Vagina (tissue), 2 donors: ENCODE measurements at regions not wholly inside any gene's neighbourhood (a gene's known extent, or its start where the extent isn't known, plus 50 kb on each side); places are given as distances from the start of the nearest gene placed in this dataset.
"Not testable (repeated sequence)": the region's sequence is repeated elsewhere in the genome, so short reads cannot be mapped to it uniquely, and the experiment has no call there.

ENCODE experiments used
- DNase-seq, 2 donors: peaks; one replicate each; pipeline ENCODE4 v3.0.0-alpha.2; 2017; ENCODE audit errors: extremely low spot score in 2 of 2
- H3K27ac ChIP-seq: fragments of 200-600 bp; sonication (generic); one replicate; pipeline ENCODE4 v1.5.1; 2019
- H3K27me3 ChIP-seq: fragments of 200-600 bp; sonication (generic); one replicate; pipeline ENCODE4 v1.5.1; 2019
- H3K36me3 ChIP-seq, 2 donors: fragments of 200-600 bp; sonication (generic); one replicate each; pipeline ENCODE4 v1.5.1; 2017 to 2019
- H3K4me1 ChIP-seq: fragments of 200-600 bp; sonication (generic); one replicate; pipeline ENCODE4 v1.5.1; 2019
- H3K4me3 ChIP-seq, 2 donors: fragments of 200-600 bp; sonication (generic); 1 replicate in 1 of 2; 2 replicates in 1 of 2; pipeline ENCODE4 v1.5.1; 2016 to 2019
- H3K9me3 ChIP-seq: fragments of 200-600 bp; sonication (generic); one replicate; pipeline ENCODE4 v1.5.1; 2019
- POLR2A ChIP-seq, 2 donors: fragments of 450-650 bp; IDR thresholded peaks; one replicate each; pipeline ENCODE4 v1.6.1; 2017; ENCODE audit warnings: antibody characterized with exemption in 2 of 2, mild to moderate bottlenecking in 2 of 2, moderate library complexity in 2 of 2
- POLR2AphosphoS5 ChIP-seq, 2 donors: sonication (generic); formaldehyde crosslinking; IDR thresholded peaks; one replicate each; pipeline ENCODE4 v1.9.0; 2017; ENCODE audit warnings: antibody characterized with exemption in 2 of 2, mild to moderate bottlenecking in 2 of 2, low read depth in 1 of 2; ENCODE audit not compliant: insufficient read depth in 1 of 2
- intact Hi-C: fragments of 100-400 bp; cut with DNase I; formaldehyde crosslinking; loops from one replicate; pipeline ENCODE4 v1.15.1; 2023
- TF ChIP-seq, protein P1 (sequence below), 3 experiments: fragments of 450-650 bp in 2 of 3; fragments of 200-600 bp in 1 of 3; sonication (generic) in 1 of 3; IDR thresholded peaks; one replicate each; pipeline ENCODE4 v1.5.1; 2017 to 2019; ENCODE audit warnings: antibody characterized with exemption in 3 of 3, mild to moderate bottlenecking in 2 of 3, moderate library complexity in 2 of 3

GRCh38 chr2:14994721-14995120 is 362.2 kb downstream of the LRATD1 start:
- H3K4me3 ChIP-seq = no peak overlapping the region

GRCh38 chr2:14996351-14997014 is 364.0 kb downstream of the LRATD1 start:
- Histone ChIP-seq H3K4me1 (no peaks in the 10 kb centered on the region), H3K27me3 (no peaks in the 10 kb centered on the region), H3K9me3 (no peaks in the 10 kb centered on the region), H3K4me3 (no peak overlapping the region), H3K36me3 (no peaks in the 10 kb centered on the region), H3K27ac (no peak overlapping the region)
- no peak for DNase-seq
- intact Hi-C loops = no loop called here
- TF ChIP-seq POLR2A (IDR thresholded peaks at IDR 0.05) (no peak), POLR2AphosphoS5 (IDR thresholded peaks at IDR 0.05; ENCODE audit: insufficient read depth in 1 of 2, low read depth in 1 of 2) (no peak)
- TF ChIP-seq, protein P1, sequence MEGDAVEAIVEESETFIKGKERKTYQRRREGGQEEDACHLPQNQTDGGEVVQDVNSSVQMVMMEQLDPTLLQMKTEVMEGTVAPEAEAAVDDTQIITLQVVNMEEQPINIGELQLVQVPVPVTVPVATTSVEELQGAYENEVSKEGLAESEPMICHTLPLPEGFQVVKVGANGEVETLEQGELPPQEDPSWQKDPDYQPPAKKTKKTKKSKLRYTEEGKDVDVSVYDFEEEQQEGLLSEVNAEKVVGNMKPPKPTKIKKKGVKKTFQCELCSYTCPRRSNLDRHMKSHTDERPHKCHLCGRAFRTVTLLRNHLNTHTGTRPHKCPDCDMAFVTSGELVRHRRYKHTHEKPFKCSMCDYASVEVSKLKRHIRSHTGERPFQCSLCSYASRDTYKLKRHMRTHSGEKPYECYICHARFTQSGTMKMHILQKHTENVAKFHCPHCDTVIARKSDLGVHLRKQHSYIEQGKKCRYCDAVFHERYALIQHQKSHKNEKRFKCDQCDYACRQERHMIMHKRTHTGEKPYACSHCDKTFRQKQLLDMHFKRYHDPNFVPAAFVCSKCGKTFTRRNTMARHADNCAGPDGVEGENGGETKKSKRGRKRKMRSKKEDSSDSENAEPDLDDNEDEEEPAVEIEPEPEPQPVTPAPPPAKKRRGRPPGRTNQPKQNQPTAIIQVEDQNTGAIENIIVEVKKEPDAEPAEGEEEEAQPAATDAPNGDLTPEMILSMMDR (IDR thresholded peaks at IDR 0.05) = no peak

More at GRCh38 chr2:14994721-14995120, 362.2 kb downstream of the LRATD1 start:
- intact Hi-C loops = no loop called here
- TF ChIP-seq, protein P1 (IDR thresholded peaks at IDR 0.05) = no peak
- TF ChIP-seq POLR2AphosphoS5 (IDR thresholded peaks at IDR 0.05; ENCODE audit: insufficient read depth in 1 of 2, low read depth in 1 of 2) (no peak), POLR2A (IDR thresholded peaks at IDR 0.05) (no peak)
- H3K27me3 ChIP-seq = no peaks in the 10 kb centered on the region
- H3K4me1 ChIP-seq = no peaks in the 10 kb centered on the region
- no peak for DNase-seq
- no peak overlapping the region for H3K27ac ChIP-seq
- no peaks in the 10 kb centered on the region for H3K36me3 ChIP-seq
- no peaks in the 10 kb centered on the region for H3K9me3 ChIP-seq

GRCh38 chr2:14998546-14998945 is 366.0 kb downstream of the LRATD1 start:
- no peak for DNase-seq
- TF ChIP-seq, protein P1 (IDR thresholded peaks at IDR 0.05) = no peak
- TF ChIP-seq POLR2AphosphoS5 (IDR thresholded peaks at IDR 0.05; ENCODE audit: insufficient read depth in 1 of 2, low read depth in 1 of 2) (no peak), POLR2A (IDR thresholded peaks at IDR 0.05) (no peak)
- Histone ChIP-seq H3K27ac (no peak overlapping the region), H3K36me3 (no peaks in the 10 kb centered on the region), H3K9me3 (no peaks in the 10 kb centered on the region), H3K4me1 (no peaks in the 10 kb centered on the region), H3K4me3 (no peak overlapping the region), H3K27me3 (no peaks in the 10 kb centered on the region)
- intact Hi-C loops = no loop called here

DNA sequence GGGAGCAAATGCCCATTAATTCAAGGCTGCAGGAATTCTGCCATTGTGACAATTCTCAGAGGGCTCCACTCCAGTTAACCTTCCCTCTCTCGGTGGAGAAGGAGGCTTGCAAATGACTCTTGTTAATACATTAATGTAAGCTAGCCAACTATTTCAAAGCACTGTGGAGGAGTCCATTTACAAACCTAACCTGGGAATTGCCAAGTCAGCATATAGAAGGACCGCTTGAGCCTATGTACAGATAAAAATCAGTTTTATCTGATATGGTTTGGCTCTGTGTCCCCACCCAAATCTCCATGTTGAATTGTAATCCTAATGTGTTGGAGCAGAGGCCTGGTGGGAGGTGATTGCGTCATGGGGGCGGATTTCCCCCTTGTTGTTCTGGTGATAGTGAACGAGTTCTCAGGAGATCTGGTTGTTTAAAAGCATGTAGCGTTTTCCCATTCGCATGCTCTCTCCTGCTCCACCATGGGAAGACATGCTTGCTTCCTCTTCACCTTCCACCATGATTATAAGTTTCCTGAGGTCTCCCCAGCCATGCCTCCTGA is 366.7 kb downstream of the LRATD1 start:
- Histone ChIP-seq H3K36me3 (no peaks in the 10 kb centered on the region), H3K27me3 (no peaks in the 10 kb centered on the region), H3K4me1 (no peaks in the 10 kb centered on the region), H3K4me3 (no peak overlapping the region), H3K9me3 (no peaks in the 10 kb centered on the region), H3K27ac (no peak overlapping the region)
- DNase-seq = no peak
- TF ChIP-seq POLR2AphosphoS5 (IDR thresholded peaks at IDR 0.05; ENCODE audit: insufficient read depth in 1 of 2, low read depth in 1 of 2) (no peak), POLR2A (IDR thresholded peaks at IDR 0.05) (no peak)
- TF ChIP-seq, protein P1 (IDR thresholded peaks at IDR 0.05) = no peak
- intact Hi-C loops = no loop called here

DNA sequence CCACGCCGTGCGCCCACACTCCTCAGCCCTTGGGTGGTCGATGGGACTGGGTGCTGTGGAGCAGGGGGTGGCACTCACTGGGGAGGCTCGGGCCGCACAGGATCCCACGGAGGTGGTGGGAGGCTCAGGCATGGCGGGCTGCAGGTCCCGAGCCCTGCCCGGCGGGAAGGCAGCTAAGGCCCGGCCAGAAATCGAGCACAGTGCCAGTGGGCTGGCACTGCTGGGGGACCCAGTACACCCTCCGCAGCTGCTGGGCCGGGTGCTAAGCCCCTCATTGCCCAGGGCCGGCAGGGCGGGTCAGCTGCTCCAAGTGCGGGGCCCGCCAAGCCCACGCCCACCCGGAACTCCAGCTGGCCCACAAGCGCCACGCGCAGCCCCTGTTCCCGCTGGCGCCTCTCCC is 370.0 kb downstream of the LRATD1 start:
- H3K4me1 ChIP-seq, DNase-seq, H3K4me3 ChIP-seq, H3K36me3 ChIP-seq, intact Hi-C loops, H3K9me3 ChIP-seq, H3K27ac ChIP-seq, H3K27me3 ChIP-seq: not testable (repeated sequence)
